GM23338 (cell line): ENCODE measurements at regions not wholly inside any gene's neighbourhood (a gene's known extent, or its start where the extent isn't known, plus 50 kb on each side); places are given as distances from the start of the nearest gene placed in this dataset.

Experiments used
- ATAC-seq: fragments of 200-7000 bp; cut with Tn5 transposase; 3 replicates; pipeline ENCODE4 v1.9.1; 2020
- DNase-seq: peaks from one replicate; pipeline ENCODE4 v3.0.0-alpha.2; 2015; ENCODE audit warnings: low spot score
- H2AFZ ChIP-seq: fragments of 200-600 bp; sonication (generic); 2 replicates; pipeline ENCODE4 v1.8.0; 2016; ENCODE audit warnings: antibody characterized with exemption, mild to moderate bottlenecking, moderate library complexity
- H3F3A ChIP-seq: fragments of 200-600 bp; sonication (generic); replicated peaks from 2 replicates; pipeline ENCODE4 v1.8.0; 2017; ENCODE audit warnings: antibody characterized with exemption, mixed run types, low read depth
- H3K27ac ChIP-seq: fragments of 200-600 bp; sonication (generic); 2 replicates; pipeline ENCODE4 v1.6.1; 2016; ENCODE audit warnings: low read depth
- H3K27me3 ChIP-seq: fragments of 200-600 bp; sonication (generic); 2 replicates; pipeline ENCODE4 v1.8.0; 2016; ENCODE audit warnings: mild to moderate bottlenecking, mixed run types, moderate library complexity; ENCODE audit not compliant: insufficient read depth
- H3K36me3 ChIP-seq: fragments of 200-600 bp; sonication (generic); 2 replicates; pipeline ENCODE4 v1.8.0; 2016; ENCODE audit warnings: mild to moderate bottlenecking; ENCODE audit not compliant: insufficient read depth
- H3K4me1 ChIP-seq: fragments of 200-600 bp; sonication (generic); 2 replicates; pipeline ENCODE4 v1.8.0; 2016; ENCODE audit warnings: mild to moderate bottlenecking, moderate library complexity; ENCODE audit not compliant: insufficient read depth
- H3K4me2 ChIP-seq: fragments of 200-600 bp; sonication (generic); 2 replicates; pipeline ENCODE4 v1.7.1; 2017; ENCODE audit warnings: mixed run types
- H3K4me3 ChIP-seq: fragments of 200-600 bp; sonication (generic); 2 replicates; pipeline ENCODE4 v1.6.1; 2016; ENCODE audit warnings: mixed run types
- H3K79me2 ChIP-seq: fragments of 200-600 bp; sonication (generic); replicated peaks from 2 replicates; pipeline ENCODE4 v1.8.0; 2017; ENCODE audit warnings: mild to moderate bottlenecking; ENCODE audit not compliant: insufficient read depth
- H3K9me2 ChIP-seq: fragments of 200-600 bp; sonication (generic); 2 replicates; pipeline ENCODE4 v1.8.0; 2017; ENCODE audit not compliant: insufficient read depth
- H4K20me1 ChIP-seq: fragments of 200-600 bp; sonication (generic); replicated peaks from 2 replicates; pipeline ENCODE4 v1.8.0; 2017; ENCODE audit warnings: mild to moderate bottlenecking; ENCODE audit not compliant: insufficient read depth
- H3K27ac Mint-ChIP-seq: 2 replicates; pipeline ENCODE4 v1.8.0; 2020; ENCODE audit warnings: inconsistent platforms, mild to moderate bottlenecking, moderate library complexity, mixed read lengths
- H3K27me3 Mint-ChIP-seq: 3 replicates; pipeline ENCODE4 v1.8.0; 2022; ENCODE audit warnings: low read depth, mild to moderate bottlenecking, moderate library complexity, mixed read lengths, inconsistent platforms; ENCODE audit not compliant: insufficient read depth, poor library complexity
- H3K36me3 Mint-ChIP-seq: 3 replicates; pipeline ENCODE4 v1.8.0; 2021; ENCODE audit warnings: low read depth, mild to moderate bottlenecking, inconsistent platforms, moderate library complexity, mixed read lengths
- H3K4me1 Mint-ChIP-seq: 3 replicates; pipeline ENCODE4 v1.8.0; 2020; ENCODE audit warnings: mild to moderate bottlenecking, inconsistent platforms, mixed read lengths
- H3K4me3 Mint-ChIP-seq: 3 replicates; pipeline ENCODE4 v1.8.0; 2021; ENCODE audit warnings: moderate library complexity, mild to moderate bottlenecking, inconsistent platforms, mixed read lengths
- H3K9me3 Mint-ChIP-seq: 3 replicates; pipeline ENCODE4 v1.8.0; 2020; ENCODE audit warnings: moderate library complexity, mild to moderate bottlenecking, inconsistent platforms, mixed read lengths
- CREB1 ChIP-seq: fragments of 250-450 bp; sonication (Bioruptor Pico); IDR thresholded peaks from 2 replicates; pipeline ENCODE4 v1.5.0; 2020; ENCODE audit warnings: low read depth, mild to moderate bottlenecking, moderate library complexity
- EZH2 ChIP-seq: fragments of 200-600 bp; sonication (generic); IDR thresholded peaks from one replicate; pipeline ENCODE4 v1.8.0; 2017; ENCODE audit warnings: antibody characterized with exemption, mild to moderate bottlenecking, low read depth; ENCODE audit not compliant: unreplicated experiment
- EZH2phosphoT487 ChIP-seq: fragments of 200-600 bp; sonication (generic); IDR thresholded peaks from one replicate; pipeline ENCODE4 v1.8.1; 2018; ENCODE audit warnings: antibody characterized with exemption; ENCODE audit not compliant: unreplicated experiment
- JUNB ChIP-seq: IDR thresholded peaks from one replicate; pipeline ENCODE4 v1.6.1; 2016; ENCODE audit warnings: antibody characterized with exemption; ENCODE audit not compliant: unreplicated experiment
- REST ChIP-seq: IDR thresholded peaks from one replicate; pipeline ENCODE4 v1.6.1; 2018; ENCODE audit warnings: antibody characterized with exemption; ENCODE audit not compliant: unreplicated experiment
- ZNF114 ChIP-seq: fragments of 250-450 bp; sonication (Bioruptor Pico); IDR thresholded peaks from 2 replicates; pipeline ENCODE4 v1.5.0; 2020; ENCODE audit warnings: mild to moderate bottlenecking, moderate library complexity
- ZNF331 ChIP-seq: fragments of 250-450 bp; sonication (Bioruptor Pico); IDR thresholded peaks from 2 replicates; pipeline ENCODE4 v1.5.0; 2020; ENCODE audit warnings: low read depth, mild to moderate bottlenecking, moderate library complexity
- TF ChIP-seq, protein P1 (sequence below): fragments of 250-450 bp; sonication (Bioruptor Pico); IDR thresholded peaks from 2 replicates; pipeline ENCODE4 v1.5.0; 2020; ENCODE audit warnings: mild to moderate bottlenecking, moderate library complexity

- Mint-ChIP-seq H3K4me3 (no peak overlapping the region), H3K4me1 (no peaks in the 10 kb centered on the region; the same call in 1 of the 3 replicates), H3K27me3 (no peaks in the 10 kb centered on the region), H3K36me3 (no peaks in the 10 kb centered on the region), H3K9me3 (no peaks in the 10 kb centered on the region; the same call in 2 of the 3 replicates), H3K27ac (no peak overlapping the region)
- no peak for ATAC-seq
- no peak overlapping the region for H3K4me3 ChIP-seq
- no peaks in the 10 kb centered on the region for H3K36me3 ChIP-seq
- H3K4me2 ChIP-seq = no peak overlapping the region
- no peak overlapping the region for H2AFZ ChIP-seq
- no peak for DNase-seq
- H3K27ac ChIP-seq = no peak overlapping the region
- no peaks in the 10 kb centered on the region for H3K79me2 ChIP-seq
- H3K4me1 ChIP-seq = no peaks in the 10 kb centered on the region
- H3K9me2 ChIP-seq = peaks cover 6% of the 10 kb centered on the region; the same call in 1 of the 2 replicates
- no peak for TF ChIP-seq CREB1 (CRISPR knock-in tag)
- no peak for TF ChIP-seq EZH2phosphoT487
- no peak for TF ChIP-seq REST
- no peak for TF ChIP-seq ZNF114 (CRISPR knock-in tag)
- TF ChIP-seq, protein P1, sequence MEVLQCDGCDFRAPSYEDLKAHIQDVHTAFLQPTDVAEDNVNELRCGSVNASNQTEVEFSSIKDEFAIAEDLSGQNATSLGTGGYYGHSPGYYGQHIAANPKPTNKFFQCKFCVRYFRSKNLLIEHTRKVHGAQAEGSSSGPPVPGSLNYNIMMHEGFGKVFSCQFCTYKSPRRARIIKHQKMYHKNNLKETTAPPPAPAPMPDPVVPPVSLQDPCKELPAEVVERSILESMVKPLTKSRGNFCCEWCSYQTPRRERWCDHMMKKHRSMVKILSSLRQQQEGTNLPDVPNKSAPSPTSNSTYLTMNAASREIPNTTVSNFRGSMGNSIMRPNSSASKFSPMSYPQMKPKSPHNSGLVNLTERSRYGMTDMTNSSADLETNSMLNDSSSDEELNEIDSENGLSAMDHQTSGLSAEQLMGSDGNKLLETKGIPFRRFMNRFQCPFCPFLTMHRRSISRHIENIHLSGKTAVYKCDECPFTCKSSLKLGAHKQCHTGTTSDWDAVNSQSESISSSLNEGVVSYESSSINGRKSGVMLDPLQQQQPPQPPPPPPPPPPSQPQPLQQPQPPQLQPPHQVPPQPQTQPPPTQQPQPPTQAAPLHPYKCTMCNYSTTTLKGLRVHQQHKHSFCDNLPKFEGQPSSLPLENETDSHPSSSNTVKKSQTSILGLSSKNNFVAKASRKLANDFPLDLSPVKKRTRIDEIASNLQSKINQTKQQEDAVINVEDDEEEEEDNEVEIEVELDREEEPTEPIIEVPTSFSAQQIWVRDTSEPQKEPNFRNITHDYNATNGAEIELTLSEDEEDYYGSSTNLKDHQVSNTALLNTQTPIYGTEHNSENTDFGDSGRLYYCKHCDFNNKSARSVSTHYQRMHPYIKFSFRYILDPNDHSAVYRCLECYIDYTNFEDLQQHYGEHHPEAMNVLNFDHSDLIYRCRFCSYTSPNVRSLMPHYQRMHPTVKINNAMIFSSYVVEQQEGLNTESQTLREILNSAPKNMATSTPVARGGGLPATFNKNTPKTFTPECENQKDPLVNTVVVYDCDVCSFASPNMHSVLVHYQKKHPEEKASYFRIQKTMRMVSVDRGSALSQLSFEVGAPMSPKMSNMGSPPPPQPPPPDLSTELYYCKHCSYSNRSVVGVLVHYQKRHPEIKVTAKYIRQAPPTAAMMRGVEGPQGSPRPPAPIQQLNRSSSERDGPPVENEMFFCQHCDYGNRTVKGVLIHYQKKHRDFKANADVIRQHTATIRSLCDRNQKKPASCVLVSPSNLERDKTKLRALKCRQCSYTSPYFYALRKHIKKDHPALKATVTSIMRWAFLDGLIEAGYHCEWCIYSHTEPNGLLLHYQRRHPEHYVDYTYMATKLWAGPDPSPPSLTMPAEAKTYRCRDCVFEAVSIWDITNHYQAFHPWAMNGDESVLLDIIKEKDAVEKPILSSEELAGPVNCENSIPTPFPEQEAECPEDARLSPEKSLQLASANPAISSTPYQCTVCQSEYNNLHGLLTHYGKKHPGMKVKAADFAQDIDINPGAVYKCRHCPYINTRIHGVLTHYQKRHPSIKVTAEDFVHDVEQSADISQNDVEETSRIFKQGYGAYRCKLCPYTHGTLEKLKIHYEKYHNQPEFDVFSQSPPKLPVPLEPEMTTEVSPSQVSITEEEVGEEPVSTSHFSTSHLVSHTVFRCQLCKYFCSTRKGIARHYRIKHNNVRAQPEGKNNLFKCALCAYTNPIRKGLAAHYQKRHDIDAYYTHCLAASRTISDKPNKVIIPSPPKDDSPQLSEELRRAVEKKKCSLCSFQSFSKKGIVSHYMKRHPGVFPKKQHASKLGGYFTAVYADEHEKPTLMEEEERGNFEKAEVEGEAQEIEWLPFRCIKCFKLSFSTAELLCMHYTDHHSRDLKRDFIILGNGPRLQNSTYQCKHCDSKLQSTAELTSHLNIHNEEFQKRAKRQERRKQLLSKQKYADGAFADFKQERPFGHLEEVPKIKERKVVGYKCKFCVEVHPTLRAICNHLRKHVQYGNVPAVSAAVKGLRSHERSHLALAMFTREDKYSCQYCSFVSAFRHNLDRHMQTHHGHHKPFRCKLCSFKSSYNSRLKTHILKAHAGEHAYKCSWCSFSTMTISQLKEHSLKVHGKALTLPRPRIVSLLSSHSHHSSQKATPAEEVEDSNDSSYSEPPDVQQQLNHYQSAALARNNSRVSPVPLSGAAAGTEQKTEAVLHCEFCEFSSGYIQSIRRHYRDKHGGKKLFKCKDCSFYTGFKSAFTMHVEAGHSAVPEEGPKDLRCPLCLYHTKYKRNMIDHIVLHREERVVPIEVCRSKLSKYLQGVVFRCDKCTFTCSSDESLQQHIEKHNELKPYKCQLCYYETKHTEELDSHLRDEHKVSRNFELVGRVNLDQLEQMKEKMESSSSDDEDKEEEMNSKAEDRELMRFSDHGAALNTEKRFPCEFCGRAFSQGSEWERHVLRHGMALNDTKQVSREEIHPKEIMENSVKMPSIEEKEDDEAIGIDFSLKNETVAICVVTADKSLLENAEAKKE = no peak
- TF ChIP-seq ZNF331 (CRISPR knock-in tag) = no peak
- TF ChIP-seq JUNB = no peak
- no peak for TF ChIP-seq EZH2
- no peaks in the 10 kb centered on the region for H3F3A ChIP-seq
- H4K20me1 ChIP-seq = no peaks in the 10 kb centered on the region
- no peaks in the 10 kb centered on the region for H3K27me3 ChIP-seq
These were observed 211.1 kb downstream of the SPTSSA start for GRCh38 chr14:34250959-34251358.
